NB4 (cell line): ENCODE measurements at regions not wholly inside any gene's neighbourhood (a gene's known extent, or its start where the extent isn't known, plus 50 kb on each side); places are given as distances from the start of the nearest gene placed in this dataset.

Source experiments
- DNase-seq: peaks from one replicate; pipeline ENCODE4 v3.0.0; 2010; ENCODE audit warnings: low read depth
- H3K4me3 ChIP-seq: one replicate; pipeline ENCODE4 v1.5.1; 2011; ENCODE audit warnings: mild to moderate bottlenecking, low read depth, low read length, moderate library complexity
- CTCF ChIP-seq: IDR thresholded peaks from one replicate; pipeline ENCODE4 v1.5.1; 2012; ENCODE audit warnings: low read depth, low read length
- MAX ChIP-seq: IDR thresholded peaks from 2 replicates; pipeline ENCODE4 v1.6.1; 2011; ENCODE audit warnings: low read depth, low read length
- MYC ChIP-seq: IDR thresholded peaks from 2 replicates; pipeline ENCODE4 v1.6.1; 2011; ENCODE audit warnings: low read depth, low read length
- POLR2A ChIP-seq: IDR thresholded peaks from 2 replicates; pipeline ENCODE4 v1.6.1; 2011; ENCODE audit warnings: mild to moderate bottlenecking; ENCODE audit not compliant: insufficient read length; ENCODE audit errors: extremely low read depth

- DNase-seq, result no peak
- no peak for TF ChIP-seq MYC
- TF ChIP-seq POLR2A, result no peak
- TF ChIP-seq MAX, result no peak
- TF ChIP-seq CTCF, result no peak
These were observed 126.5 kb downstream of the UTRN start for GRCh38 chr6:144411531-144412165.

GRCh38 chr6:144413418-144413817 is 128.3 kb downstream of the UTRN start:
- no peak overlapping the region for H3K4me3 ChIP-seq
- TF ChIP-seq POLR2A (no peak), MYC (no peak)
- DNase-seq, result no peak

More at GRCh38 chr6:144411531-144412165, 126.5 kb downstream of the UTRN start:
- no peak overlapping the region for H3K4me3 ChIP-seq

- TF ChIP-seq MAX (no peak), MYC (no peak), CTCF (no peak), POLR2A (no peak)
These were observed 129.9 kb downstream of the UTRN start for GRCh38 chr6:144415014-144415413.

GRCh38 chr6:144415835-144416237 is 130.7 kb downstream of the UTRN start:
- no peak for DNase-seq
- TF ChIP-seq CTCF (no peak), MYC (no peak), MAX (no peak), POLR2A (no peak)
- H3K4me3 ChIP-seq, result no peak overlapping the region

More at GRCh38 chr6:144415014-144415413, 129.9 kb downstream of the UTRN start:
- DNase-seq, result no peak
- H3K4me3 ChIP-seq, result no peak overlapping the region

- DNase-seq, result no peak
- TF ChIP-seq POLR2A, result no peak
- TF ChIP-seq CTCF, result no peak
- TF ChIP-seq MAX, result no peak
- no peak for TF ChIP-seq MYC
- no peak overlapping the region for H3K4me3 ChIP-seq
These were observed 131.1 kb downstream of the UTRN start for GRCh38 chr6:144416244-144416643.

GRCh38 chr6:144416773-144417172 is 131.6 kb downstream of the UTRN start:
- no peak overlapping the region for H3K4me3 ChIP-seq
- TF ChIP-seq POLR2A (no peak), MYC (no peak), MAX (no peak), CTCF (no peak)
- DNase-seq, result no peak
